DMS 273 (cell line): ENCODE measurements at regions not wholly inside any gene's neighbourhood (a gene's known extent, or its start where the extent isn't known, plus 50 kb on each side); places are given as distances from the start of the nearest gene placed in this dataset.

Experiments
- DNase-seq: peaks from one replicate; lab custom pipeline; 2025; ENCODE audit not compliant: unreplicated experiment; lab: John Stamatoyannopoulos, UW

- DNase-seq: no peak
These were observed 137.3 kb upstream of the NKX1-1 start for GRCh38 chr4:1543561-1543960.

DNA sequence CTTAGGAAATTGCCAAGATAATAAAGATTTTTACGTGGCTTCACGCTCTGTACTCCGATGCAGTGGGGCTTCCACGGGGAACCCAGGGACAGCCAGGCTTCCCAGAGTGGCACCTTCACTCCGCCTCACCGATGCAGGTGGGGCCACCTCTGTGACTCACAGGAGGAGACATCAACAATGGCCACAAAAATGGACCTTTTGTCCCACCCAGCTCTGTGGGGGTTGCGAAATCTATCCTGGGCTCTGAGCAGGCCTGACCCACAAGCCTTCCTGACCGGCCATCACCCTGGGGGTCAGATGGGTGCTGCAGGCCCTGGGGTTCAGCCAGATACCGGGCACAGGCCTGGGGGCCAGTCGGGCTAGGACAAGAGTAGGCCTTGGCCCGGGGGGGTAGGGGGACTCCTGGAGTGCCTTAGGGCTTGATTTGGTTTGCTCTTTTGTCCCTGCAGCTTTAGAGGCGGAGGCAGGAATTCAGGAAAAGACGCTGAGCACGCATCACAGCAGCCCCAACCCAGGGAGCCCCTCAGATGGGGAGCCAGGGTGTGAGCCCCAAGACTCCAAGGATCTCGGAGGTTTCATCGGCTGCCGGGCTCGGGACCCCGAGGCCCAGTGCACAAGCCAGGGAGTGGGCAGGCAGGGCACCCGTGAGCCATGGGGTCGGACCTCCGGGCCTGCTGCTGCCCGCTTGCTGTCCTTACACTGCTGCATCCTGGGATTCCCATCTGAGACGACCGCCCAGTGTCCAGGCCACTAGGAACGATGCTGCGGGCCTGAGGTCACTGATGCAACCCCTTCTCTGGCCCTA lies 136.5 kb upstream of the NKX1-1 start:
- DNase-seq: no peak

DNA sequence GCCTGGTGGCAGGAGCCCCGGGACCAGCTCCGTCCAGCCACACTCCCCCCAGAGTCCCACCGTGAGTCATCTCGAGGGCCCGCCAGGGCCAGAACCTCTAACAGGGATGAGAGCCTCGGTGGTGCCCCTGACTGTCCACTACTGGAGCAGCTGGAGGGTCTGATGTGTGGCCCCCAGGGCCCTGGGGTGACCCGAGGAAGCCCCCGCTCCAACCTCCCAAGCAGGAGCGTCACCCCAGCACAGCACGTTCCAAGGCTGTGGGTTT lies 135.9 kb upstream of the NKX1-1 start:
- DNase-seq: no peak

- no peak for DNase-seq
These were observed 135.4 kb upstream of the NKX1-1 start for GRCh38 chr4:1541449-1542225.

DNA sequence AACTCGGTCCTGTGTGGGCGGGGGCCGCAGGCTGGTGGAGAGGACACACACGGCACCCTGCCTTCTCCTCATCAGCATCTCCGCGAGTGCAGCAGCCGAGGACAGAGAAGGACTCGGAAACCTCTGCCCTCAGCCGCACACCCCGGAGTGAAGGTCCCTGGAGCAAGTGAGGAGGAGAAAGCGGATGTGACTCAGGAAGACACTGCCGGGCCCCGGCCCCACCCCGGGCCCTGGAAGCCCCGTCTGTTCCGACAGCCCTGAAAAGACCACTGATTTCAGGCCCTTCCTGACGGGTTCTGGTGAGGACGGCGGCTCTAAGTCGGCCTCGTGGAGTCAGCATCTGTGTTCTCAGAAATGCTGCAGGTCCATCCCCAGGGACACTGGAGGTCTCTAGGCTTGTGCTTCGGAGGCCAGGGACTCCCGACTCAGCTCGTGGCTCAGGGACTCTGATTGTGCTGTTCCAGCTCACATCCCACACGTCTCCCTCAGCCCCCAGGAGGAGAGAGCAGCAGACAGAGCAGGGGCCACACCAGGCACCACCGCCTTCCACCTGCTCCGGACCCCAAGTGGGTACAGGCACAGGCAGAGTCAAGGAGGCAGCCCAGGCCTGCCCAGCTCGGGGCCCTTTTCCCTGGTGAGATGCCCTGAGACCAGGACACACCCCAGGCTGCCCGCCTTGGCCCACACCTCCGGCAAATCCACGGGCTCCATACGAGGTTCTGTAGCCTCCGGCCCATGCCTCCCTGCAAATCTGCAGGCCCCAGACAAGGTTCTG lies 134.5 kb upstream of the NKX1-1 start:
- DNase-seq: no peak

GRCh38 chr4:1539859-1540600 lies 133.8 kb upstream of the NKX1-1 start:
- no peak for DNase-seq

DNA sequence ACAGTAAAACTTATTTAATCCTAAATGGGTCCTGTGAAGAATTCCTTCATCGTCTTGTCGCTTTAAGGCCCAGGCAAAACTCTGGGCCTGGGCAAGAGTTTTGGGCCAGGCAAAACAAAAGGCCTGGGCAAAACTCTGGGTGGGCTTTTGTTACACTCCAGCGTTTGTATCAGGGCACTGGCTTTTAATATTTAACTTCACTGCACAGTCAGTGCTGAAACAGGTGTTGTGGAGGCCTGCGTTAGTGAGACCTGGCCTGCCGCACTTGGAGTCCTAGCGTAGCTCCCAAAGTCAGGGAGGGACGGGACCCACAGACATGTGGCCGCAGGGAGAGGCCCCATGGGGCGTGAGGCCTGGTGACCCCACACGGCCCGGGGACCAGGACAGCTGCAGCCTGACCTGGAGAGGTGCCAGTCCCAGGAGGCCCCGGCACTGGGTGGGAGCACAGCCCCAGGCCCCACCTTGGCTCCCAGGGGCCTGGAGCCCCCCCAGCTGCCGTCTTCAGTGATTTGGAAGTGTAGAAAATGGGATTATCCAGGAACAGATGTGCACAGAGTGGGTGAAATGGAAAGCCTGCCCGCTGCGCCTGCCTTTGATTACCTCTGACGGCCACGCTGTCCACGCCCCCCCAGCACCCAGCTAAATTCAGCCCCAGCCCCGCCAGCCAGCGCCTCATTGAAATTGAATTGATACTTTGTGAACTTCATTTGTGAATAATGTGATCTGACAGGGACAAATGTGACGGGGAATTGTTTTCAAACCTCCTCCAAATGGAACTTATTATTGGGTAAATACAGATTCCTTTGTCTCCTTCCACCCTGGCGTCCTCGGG lies 132.9 kb upstream of the NKX1-1 start:
- no peak for DNase-seq

DNA sequence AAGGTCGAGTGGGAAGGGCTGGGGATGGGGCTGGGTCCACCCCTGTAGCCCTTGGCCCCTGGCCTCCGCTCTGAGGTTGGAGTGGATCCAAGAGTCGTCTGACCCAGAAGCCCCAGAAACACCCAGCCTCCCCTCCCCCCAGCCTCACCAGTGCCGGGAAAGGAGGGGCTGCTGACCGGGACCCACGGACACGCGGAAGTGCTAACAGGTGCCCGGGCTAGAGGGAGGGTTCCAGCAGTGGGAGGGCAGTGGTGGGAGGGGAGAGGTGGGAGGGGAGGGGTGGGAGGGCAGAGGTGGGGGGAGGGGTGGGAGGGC lies 131.8 kb upstream of the NKX1-1 start:
- no peak for DNase-seq

- DNase-seq: no peak
These were observed 131.3 kb upstream of the NKX1-1 start for GRCh38 chr4:1537410-1538095.

- no peak for DNase-seq
These were observed 130.6 kb upstream of the NKX1-1 start for GRCh38 chr4:1536579-1537409.

DNA sequence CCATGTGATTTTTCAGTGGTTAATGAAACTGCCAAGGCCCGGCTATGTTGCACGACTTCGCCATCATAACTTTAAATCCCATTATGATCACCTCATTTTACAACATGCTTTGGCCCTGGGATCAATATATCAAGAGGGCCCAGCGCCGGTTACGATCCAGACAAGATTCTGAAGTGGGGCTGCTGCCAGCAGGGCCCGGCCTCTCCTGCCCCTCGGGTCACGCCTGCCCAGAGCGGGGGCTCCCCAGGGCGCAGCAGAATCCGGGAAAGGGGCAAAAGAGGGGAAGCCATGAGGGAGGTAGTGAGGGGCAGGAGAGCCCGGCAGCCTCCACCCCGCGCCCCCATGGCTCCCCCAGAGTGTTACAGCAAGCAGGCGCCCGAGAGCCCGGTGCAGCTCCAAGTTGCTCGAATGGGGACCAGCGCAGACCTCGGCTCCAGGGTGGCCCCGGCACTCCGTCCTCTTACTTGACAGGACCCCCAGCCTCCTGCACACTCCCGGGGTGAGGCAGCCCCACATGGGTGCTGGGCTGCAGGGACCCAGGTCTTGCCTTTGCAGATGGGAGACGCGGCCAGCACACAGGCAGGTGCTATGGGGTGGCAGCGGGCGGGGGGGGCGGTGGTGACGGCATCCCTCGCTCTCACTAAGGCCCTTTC lies 129.8 kb upstream of the NKX1-1 start:
- no peak for DNase-seq

- DNase-seq: no peak
These were observed 128.8 kb upstream of the NKX1-1 start for GRCh38 chr4:1534876-1535526.

GRCh38 chr4:1534095-1534872 lies 128.0 kb upstream of the NKX1-1 start:
- no peak for DNase-seq

- DNase-seq: peak; percentile 78
These were observed 127.3 kb upstream of the NKX1-1 start for GRCh38 chr4:1533501-1534064.

GRCh38 chr4:1532549-1533395 lies 126.5 kb upstream of the NKX1-1 start:
- no peak for DNase-seq
